Mammary epithelial cell (primary cell): ENCODE measurements at regions not wholly inside any gene's neighbourhood (a gene's known extent, or its start where the extent isn't known, plus 50 kb on each side); places are given as distances from the start of the nearest gene placed in this dataset.
"Not testable (repeated sequence)": the region's sequence is repeated elsewhere in the genome, so short reads cannot be mapped to it uniquely, and the experiment has no call there.

ENCODE experiments used
- EZH2 ChIP-seq: IDR thresholded peaks from 2 replicates; pipeline ENCODE4 v1.6.1; 2012; ENCODE audit warnings: low read length, inconsistent platforms, borderline replicate concordance
- TF ChIP-seq, protein P1 (sequence below), 2 donors: IDR thresholded peaks in 1 of 2; conservative IDR thresholded peaks in 1 of 2; 2 replicates each; pipeline ENCODE4 v1.5.1; 2011 to 2012; ENCODE audit warnings: inconsistent platforms in 2 of 2, low read length in 2 of 2, mild to moderate bottlenecking in 2 of 2, control low read depth in 1 of 2, low read depth in 1 of 2; ENCODE audit not compliant: insufficient read depth in 1 of 2; ENCODE audit errors: extremely low read depth in 1 of 2

GRCh38 chrX:44045106-44045505 is 71.9 kb upstream of the NDP start:
- TF ChIP-seq, protein P1, sequence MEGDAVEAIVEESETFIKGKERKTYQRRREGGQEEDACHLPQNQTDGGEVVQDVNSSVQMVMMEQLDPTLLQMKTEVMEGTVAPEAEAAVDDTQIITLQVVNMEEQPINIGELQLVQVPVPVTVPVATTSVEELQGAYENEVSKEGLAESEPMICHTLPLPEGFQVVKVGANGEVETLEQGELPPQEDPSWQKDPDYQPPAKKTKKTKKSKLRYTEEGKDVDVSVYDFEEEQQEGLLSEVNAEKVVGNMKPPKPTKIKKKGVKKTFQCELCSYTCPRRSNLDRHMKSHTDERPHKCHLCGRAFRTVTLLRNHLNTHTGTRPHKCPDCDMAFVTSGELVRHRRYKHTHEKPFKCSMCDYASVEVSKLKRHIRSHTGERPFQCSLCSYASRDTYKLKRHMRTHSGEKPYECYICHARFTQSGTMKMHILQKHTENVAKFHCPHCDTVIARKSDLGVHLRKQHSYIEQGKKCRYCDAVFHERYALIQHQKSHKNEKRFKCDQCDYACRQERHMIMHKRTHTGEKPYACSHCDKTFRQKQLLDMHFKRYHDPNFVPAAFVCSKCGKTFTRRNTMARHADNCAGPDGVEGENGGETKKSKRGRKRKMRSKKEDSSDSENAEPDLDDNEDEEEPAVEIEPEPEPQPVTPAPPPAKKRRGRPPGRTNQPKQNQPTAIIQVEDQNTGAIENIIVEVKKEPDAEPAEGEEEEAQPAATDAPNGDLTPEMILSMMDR (conservative IDR thresholded peaks at IDR 0.05 in 1 of 2, IDR thresholded peaks at IDR 0.05 in 1 of 2; ENCODE audit: extremely low read depth in 1 of 2, insufficient read depth in 1 of 2, low read depth in 1 of 2, low read length in 2 of 2): not testable (repeated sequence)
- TF ChIP-seq EZH2: not testable (repeated sequence)
